Thymus (tissue), 11 donors: ENCODE measurements at regions not wholly inside any gene's neighbourhood (a gene's known extent, or its start where the extent isn't known, plus 50 kb on each side); places are given as distances from the start of the nearest gene placed in this dataset.

Source experiments
- DNase-seq, 9 donors: peaks; one replicate each; pipeline ENCODE4 v3.0.0-alpha.2; 2013; ENCODE audit warnings: low spot score in 9 of 9, low read depth in 6 of 9, missing footprints in 1 of 9
- H3K27ac ChIP-seq, 2 donors: one replicate each; pipeline ENCODE4 v1.5.1; 2013; ENCODE audit warnings: control low read depth in 1 of 2, low read depth in 1 of 2, low read length in 1 of 2, mild to moderate bottlenecking in 1 of 2, moderate library complexity in 1 of 2
- H3K27me3 ChIP-seq, 2 donors: one replicate each; pipeline ENCODE4 v1.5.1; 2013; ENCODE audit warnings: low read length in 1 of 2; ENCODE audit not compliant: control insufficient read depth in 2 of 2, insufficient read depth in 1 of 2
- H3K36me3 ChIP-seq, 2 donors: one replicate each; pipeline ENCODE4 v1.5.1; 2013; ENCODE audit warnings: low read length in 1 of 2, mild to moderate bottlenecking in 1 of 2, moderate library complexity in 1 of 2; ENCODE audit not compliant: control insufficient read depth in 2 of 2, insufficient read depth in 2 of 2
- H3K4me1 ChIP-seq, 2 donors: one replicate each; pipeline ENCODE4 v1.5.1; 2013; ENCODE audit warnings: low read length in 2 of 2; ENCODE audit not compliant: control insufficient read depth in 2 of 2, insufficient read depth in 2 of 2
- H3K4me3 ChIP-seq, 2 donors: one replicate each; pipeline ENCODE4 v1.5.1; 2013; ENCODE audit warnings: low read length in 2 of 2, control low read depth in 1 of 2, mild to moderate bottlenecking in 1 of 2
- H3K9me3 ChIP-seq, 2 donors: one replicate each; pipeline ENCODE4 v1.5.1; 2013; ENCODE audit warnings: low read length in 1 of 2, mild to moderate bottlenecking in 1 of 2; ENCODE audit not compliant: control insufficient read depth in 2 of 2, insufficient read depth in 1 of 2
- WGBS: extraction: QIAGEN DNeasy Blood & Tissue Kit; methylation state at CpG from one replicate; pipeline ENCODE4 v1.1.7; 2013; 5-methylcytosine and 5-hydroxymethylcytosine counted together
- donor health status: healthy.

- no peaks in the 10 kb centered on the region for H3K27me3 ChIP-seq
- no peak for DNase-seq
- no peaks in the 10 kb centered on the region for H3K9me3 ChIP-seq
- H3K4me3 ChIP-seq: no peak overlapping the region
- H3K4me1 ChIP-seq: no peaks in the 10 kb centered on the region
- no peak overlapping the region for H3K27ac ChIP-seq
- no peaks in the 10 kb centered on the region for H3K36me3 ChIP-seq
Observed at GRCh38 chr16:51872524-51872923, 674.4 kb downstream of the TOX3 start.

DNA sequence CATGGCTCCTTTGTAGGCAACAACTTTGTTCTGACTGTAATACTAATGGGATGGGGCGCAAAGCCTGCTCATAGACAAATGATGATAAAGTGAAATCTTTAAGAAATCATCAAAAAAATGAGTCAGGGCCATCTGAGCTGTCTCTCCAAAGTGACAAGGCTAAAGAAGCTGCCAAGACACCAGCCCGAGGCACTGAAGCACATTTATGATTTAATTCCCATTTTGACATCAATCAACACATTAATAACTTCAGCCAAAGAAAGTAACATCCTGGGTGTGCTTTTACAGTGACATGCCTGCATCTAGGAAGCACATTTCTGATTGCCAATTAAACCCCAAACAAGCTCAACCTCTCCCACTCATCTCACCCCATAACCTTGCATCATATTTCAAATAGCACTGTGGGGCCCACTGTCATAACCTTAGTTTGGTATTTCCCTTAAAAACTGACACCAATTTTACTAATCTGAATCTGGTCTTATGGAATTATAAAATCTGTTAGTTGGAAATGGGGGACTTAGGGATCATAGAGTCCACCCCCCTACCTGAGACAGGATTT, 676.6 kb downstream of the TOX3 start:
- no peak for DNase-seq
- no peaks in the 10 kb centered on the region for H3K36me3 ChIP-seq
- H3K27me3 ChIP-seq: no peaks in the 10 kb centered on the region
- H3K9me3 ChIP-seq: no peaks in the 10 kb centered on the region
- H3K4me1 ChIP-seq: no peaks in the 10 kb centered on the region
- WGBS: 88% methylated on average over 2 of the region's 2 CpGs
- no peak overlapping the region for H3K27ac ChIP-seq
- no peak overlapping the region for H3K4me3 ChIP-seq

DNA sequence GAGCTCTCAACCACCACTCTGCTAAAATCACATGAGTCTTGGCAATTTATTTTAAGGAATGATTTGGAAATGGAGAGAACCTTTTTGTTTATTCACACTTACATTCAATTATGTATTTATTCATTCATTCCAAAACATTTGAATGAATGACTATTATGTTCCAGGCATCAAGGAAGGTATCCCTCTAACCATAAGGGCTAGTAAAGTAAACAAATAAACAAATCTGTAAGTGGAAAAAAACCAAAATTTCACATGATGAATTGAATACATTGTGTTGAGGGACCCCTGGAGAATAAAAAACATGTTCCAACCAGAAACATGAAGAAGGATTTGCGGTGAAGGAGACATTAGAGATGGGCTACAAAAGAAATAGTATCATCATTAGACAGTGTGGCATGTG, 677.8 kb downstream of the TOX3 start:
- Histone ChIP-seq H3K27me3 (no peaks in the 10 kb centered on the region), H3K4me3 (no peak overlapping the region), H3K4me1 (no peaks in the 10 kb centered on the region), H3K9me3 (no peaks in the 10 kb centered on the region), H3K27ac (no peak overlapping the region), H3K36me3 (no peaks in the 10 kb centered on the region)
- DNase-seq: no peak
- WGBS: 96% methylated on average over 1 of the region's 1 CpG

GRCh38 chr16:51868631-51869030, 678.3 kb downstream of the TOX3 start:
- Histone ChIP-seq H3K36me3 (no peaks in the 10 kb centered on the region), H3K4me1 (no peaks in the 10 kb centered on the region), H3K9me3 (no peaks in the 10 kb centered on the region), H3K4me3 (no peak overlapping the region), H3K27ac (no peak overlapping the region), H3K27me3 (no peaks in the 10 kb centered on the region)
- 87% methylated on average over 2 of the region's 2 CpGs for WGBS
- DNase-seq: no peak

DNA sequence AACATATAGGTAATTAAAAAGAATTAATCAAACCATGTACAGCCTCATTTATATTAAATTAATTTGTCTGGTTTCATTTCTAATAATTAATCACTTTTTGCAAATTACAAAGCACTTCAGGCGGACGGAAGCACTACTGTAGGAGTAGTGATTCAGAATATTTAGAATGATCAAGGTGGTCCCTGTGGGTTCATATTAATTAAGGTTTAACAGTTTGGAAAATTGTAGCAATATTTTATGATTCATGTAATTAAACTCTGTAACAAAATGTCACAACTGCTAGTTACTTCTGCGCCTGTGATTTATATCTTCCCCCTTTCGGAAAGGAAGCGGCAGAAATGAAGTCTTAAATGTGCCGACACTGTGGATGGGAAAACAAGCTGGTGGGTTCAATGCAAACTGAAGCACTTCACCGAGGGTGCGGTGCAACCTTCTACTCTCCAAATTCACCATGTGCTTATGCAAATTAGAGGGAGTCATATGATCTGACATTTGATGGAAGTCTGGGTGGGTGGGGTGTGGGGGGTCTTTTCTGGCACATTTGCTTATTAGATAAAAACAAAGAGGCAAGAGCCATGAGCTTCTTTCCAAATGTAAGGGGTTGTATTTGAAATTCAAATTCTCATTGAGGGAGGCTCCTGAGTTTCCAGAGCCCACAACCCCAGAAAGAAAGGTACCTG, 679.4 kb downstream of the TOX3 start:
- H3K9me3 ChIP-seq: no peaks in the 10 kb centered on the region
- 76% methylated on average over 8 of the region's 8 CpGs for WGBS
- no peak overlapping the region for H3K4me3 ChIP-seq

GRCh38 chr16:51864575-51864974, 682.4 kb downstream of the TOX3 start:
- no peak for DNase-seq
- Histone ChIP-seq H3K27ac (no peak overlapping the region), H3K4me3 (no peak overlapping the region), H3K9me3 (no peaks in the 10 kb centered on the region), H3K36me3 (no peaks in the 10 kb centered on the region), H3K27me3 (no peaks in the 10 kb centered on the region), H3K4me1 (no peaks in the 10 kb centered on the region)
- 85% methylated on average over 1 of the region's 1 CpG for WGBS

More for the DNA sequence above, 679.4 kb downstream of the TOX3 start:
- H3K27me3 ChIP-seq: no peaks in the 10 kb centered on the region
- no peak for DNase-seq
- no peak overlapping the region for H3K27ac ChIP-seq
- no peaks in the 10 kb centered on the region for H3K36me3 ChIP-seq
- no peaks in the 10 kb centered on the region for H3K4me1 ChIP-seq

- H3K4me1 ChIP-seq: no peaks in the 10 kb centered on the region
- H3K27ac ChIP-seq: no peak overlapping the region
- no peak overlapping the region for H3K4me3 ChIP-seq
- no peaks in the 10 kb centered on the region for H3K36me3 ChIP-seq
- no peak for DNase-seq
- no peaks in the 10 kb centered on the region for H3K9me3 ChIP-seq
- no peaks in the 10 kb centered on the region for H3K27me3 ChIP-seq
- WGBS: 84% methylated on average over 4 of the region's 4 CpGs
Observed at GRCh38 chr16:51854401-51854951, 692.5 kb downstream of the TOX3 start.

GRCh38 chr16:51853586-51853985, 693.4 kb downstream of the TOX3 start:
- H3K36me3 ChIP-seq: no peaks in the 10 kb centered on the region
- no peaks in the 10 kb centered on the region for H3K9me3 ChIP-seq
- H3K27me3 ChIP-seq: no peaks in the 10 kb centered on the region
- DNase-seq: no peak
- no peaks in the 10 kb centered on the region for H3K4me1 ChIP-seq
- no peak overlapping the region for H3K27ac ChIP-seq
- whole genome bisulfite sequencing: 94% methylated on average over 1 of the region's 1 CpG
- no peak overlapping the region for H3K4me3 ChIP-seq

DNA sequence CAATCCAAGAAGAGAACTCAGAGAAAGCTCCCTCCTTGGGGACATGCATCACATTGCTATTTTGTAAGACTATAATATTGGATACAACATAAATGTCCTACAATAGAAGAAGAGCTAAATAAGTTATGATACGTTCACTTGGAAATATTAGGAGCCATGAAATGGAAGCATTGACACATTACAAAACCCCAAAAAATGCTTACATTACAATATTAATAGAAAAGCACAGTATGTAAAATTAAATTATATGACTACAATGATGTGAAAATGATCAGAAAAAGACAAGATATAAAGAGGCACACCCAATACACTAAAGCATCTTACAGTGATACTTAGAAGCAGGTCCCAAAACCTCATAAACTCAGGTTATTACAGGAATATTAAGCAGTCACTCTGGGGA, 694.1 kb downstream of the TOX3 start:
- H3K4me3 ChIP-seq: no peak overlapping the region
- WGBS: 91% methylated on average over 1 of the region's 1 CpG
- DNase-seq: no peak
- no peaks in the 10 kb centered on the region for H3K36me3 ChIP-seq
- no peak overlapping the region for H3K27ac ChIP-seq
- no peaks in the 10 kb centered on the region for H3K27me3 ChIP-seq
- H3K4me1 ChIP-seq: no peaks in the 10 kb centered on the region
- no peaks in the 10 kb centered on the region for H3K9me3 ChIP-seq
